AG10803 (cell line): ENCODE measurements at regions not wholly inside any gene's neighbourhood (a gene's known extent, or its start where the extent isn't known, plus 50 kb on each side); places are given as distances from the start of the nearest gene placed in this dataset.

ENCODE experiments used
- DNase-seq: peaks from one replicate; pipeline ENCODE4 v3.0.0; 2010; ENCODE audit warnings: low read depth
- H3K4me3 ChIP-seq: 2 replicates; pipeline ENCODE4 v1.5.1; 2011; ENCODE audit warnings: mild to moderate bottlenecking, low read length, control low read depth
- TF ChIP-seq, protein P1 (sequence below): conservative IDR thresholded peaks from 2 replicates; pipeline ENCODE4 v1.5.1; 2011; ENCODE audit warnings: mild to moderate bottlenecking, low read length, control low read depth, inconsistent platforms

DNA sequence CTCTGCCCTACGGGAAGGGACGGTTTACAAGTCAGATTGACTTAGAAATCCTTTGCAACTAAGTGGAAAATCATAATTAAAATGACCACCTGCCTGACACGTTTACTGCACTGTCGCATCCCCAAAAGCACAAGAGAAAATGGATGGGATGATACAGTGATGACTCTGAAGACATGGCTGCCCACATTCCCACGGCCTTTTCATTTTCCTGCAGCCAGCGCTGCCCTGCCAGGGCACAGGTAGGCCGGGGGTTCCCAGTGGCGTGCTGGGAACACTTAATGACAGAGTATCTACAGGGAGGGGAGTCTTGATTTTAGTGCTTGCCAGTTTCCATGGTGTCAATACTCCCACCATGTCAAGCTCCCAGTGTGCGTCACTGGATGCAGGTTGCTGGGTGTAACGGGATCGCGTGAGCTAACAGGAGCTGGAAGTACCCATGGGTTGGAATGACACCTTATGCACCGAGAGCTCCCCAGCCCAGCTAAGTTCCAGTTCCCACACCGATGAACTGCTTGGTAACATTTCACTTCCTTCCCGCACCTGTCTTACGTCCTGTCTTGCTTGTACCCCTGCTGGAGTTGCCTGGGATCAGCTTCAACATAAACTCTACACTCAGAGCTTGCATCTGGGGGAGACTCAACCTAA, 129.0 kb downstream of the ANKRD60 start:
- no peak overlapping the region for H3K4me3 ChIP-seq
- TF ChIP-seq, protein P1, sequence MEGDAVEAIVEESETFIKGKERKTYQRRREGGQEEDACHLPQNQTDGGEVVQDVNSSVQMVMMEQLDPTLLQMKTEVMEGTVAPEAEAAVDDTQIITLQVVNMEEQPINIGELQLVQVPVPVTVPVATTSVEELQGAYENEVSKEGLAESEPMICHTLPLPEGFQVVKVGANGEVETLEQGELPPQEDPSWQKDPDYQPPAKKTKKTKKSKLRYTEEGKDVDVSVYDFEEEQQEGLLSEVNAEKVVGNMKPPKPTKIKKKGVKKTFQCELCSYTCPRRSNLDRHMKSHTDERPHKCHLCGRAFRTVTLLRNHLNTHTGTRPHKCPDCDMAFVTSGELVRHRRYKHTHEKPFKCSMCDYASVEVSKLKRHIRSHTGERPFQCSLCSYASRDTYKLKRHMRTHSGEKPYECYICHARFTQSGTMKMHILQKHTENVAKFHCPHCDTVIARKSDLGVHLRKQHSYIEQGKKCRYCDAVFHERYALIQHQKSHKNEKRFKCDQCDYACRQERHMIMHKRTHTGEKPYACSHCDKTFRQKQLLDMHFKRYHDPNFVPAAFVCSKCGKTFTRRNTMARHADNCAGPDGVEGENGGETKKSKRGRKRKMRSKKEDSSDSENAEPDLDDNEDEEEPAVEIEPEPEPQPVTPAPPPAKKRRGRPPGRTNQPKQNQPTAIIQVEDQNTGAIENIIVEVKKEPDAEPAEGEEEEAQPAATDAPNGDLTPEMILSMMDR = no peak
- no peak for DNase-seq

DNA sequence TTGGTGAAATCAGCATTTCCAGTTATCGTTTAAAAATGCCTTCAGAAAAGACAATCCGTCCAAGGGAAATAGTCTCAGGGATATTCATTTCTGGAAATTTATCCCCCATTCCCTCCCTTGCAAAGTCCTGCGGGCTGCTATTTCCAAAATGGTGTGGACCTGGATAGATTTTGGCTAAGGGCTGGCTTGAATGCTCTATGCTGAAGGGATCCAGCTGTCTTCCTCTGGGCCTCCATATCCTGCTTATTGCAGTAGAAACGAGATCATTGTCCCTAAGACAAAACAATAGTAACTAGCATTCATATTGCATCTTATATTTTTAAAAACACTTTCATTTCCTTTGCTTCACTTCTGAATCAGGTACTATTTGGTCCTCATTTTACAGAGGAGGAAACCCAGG, 129.9 kb downstream of the ANKRD60 start:
- TF ChIP-seq, protein P1 = no peak
- H3K4me3 ChIP-seq = no peak overlapping the region
- no peak for DNase-seq

DNA sequence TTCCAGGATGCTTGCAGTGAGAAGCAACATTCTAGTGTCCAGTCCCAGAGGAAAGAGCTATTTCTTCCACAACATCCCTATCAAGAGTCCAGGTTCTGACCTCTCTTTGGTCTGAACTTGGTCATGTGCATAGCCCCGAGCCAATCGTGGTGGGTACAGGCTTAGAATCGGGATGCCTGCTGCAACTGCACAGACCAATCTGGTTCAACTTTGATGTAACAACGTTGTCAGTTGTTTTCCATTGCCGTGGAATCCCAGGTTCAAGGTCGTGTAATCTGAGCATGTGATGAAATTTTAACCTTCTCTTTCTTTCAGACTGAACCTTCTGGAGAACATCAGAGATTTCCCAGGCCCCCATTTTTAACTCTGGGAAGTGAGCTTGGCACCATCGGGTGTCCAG, 130.5 kb downstream of the ANKRD60 start:
- no peak for DNase-seq
- H3K4me3 ChIP-seq = no peak overlapping the region
- TF ChIP-seq, protein P1 = no peak

DNA sequence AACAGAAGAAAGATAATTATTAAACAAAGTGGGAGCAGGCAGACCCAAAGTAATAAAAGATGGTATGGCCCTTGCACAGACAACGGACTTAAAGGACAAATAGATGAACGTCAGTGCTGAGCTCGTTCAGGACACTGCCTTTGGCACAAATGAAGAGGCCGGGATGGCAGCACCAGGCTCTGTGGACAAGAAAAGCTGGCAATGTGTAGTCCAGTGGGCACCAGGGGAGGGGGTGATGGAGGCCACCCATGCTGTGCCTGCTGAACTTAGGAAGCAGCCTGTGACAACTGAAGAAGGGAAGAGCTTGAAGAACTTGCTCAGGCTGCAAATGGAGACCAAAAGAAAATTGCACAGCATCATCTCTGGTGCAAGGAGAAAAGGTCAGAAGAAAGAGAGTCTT, 131.0 kb downstream of the ANKRD60 start:
- DNase-seq = no peak
- no peak overlapping the region for H3K4me3 ChIP-seq
- TF ChIP-seq, protein P1 = no peak

DNA sequence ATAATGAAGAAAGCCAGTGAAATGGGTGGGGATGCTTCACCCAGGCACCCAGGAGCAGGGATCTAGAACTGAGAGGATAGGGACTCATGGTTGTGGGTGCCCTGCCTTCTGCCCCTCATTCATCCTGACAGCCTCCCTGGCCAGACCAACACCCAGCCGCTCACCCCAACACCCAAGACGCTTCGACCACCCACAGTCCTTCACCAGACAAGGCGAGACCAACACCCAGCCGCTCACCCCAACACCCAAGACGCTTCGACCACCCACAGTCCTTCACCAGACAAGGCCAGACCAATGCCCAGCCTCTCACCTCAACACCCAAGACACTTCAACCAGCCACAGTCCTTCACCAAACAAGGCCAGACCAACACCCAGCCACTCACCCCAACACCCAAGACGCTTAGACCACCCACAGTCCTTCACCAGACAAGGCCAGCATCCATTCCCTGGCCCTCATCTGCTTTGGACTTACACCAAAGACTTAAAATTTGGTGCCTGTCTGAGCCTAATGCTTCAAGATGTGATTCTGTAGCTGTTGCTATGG, 131.5 kb downstream of the ANKRD60 start:
- TF ChIP-seq, protein P1 = no peak
- no peak overlapping the region for H3K4me3 ChIP-seq
- no peak for DNase-seq

DNA sequence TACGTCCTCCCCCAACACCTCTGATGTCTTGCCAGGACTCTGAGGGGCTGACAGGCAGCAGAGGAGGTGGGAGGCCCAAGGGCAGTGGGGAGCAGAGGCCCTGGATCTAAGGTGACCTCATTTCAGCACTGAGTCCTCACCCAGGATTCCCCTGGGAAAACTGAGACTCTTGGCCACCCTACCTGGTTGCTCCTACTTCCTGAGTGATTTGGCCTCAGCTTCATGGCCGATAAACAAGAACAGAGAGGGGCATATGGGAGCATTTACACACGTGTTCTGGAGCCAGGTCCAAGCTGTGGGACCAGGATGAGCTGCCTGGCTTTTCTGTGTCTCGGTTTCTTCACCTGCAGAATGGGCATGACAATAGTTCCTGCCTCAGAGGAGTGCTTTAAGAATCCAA, 133.8 kb downstream of the ANKRD60 start:
- TF ChIP-seq, protein P1 = no peak
- no peak for DNase-seq
- H3K4me3 ChIP-seq = no peak overlapping the region

DNA sequence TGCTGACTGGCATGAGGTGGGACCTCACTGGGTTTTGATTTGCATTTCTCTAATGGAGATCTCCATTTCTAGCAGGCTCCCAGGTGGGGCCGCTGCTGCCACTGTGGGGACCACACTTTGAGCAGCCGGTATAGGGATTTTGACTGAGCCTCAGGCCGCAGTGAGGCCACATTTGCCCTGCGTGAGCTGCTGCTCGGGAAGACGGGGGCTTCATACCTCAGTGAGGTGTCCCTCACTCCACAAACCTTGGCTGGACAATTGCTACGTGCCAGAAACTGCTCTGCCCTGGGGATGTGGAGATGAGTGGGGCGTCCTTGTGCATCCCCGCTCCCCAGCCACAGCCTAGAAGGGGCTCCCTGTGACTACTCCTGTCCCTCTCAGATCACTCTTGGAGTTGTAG, 134.3 kb downstream of the ANKRD60 start:
- TF ChIP-seq, protein P1 = no peak
- DNase-seq = no peak

More for the DNA sequence above, 134.3 kb downstream of the ANKRD60 start:
- no peak overlapping the region for H3K4me3 ChIP-seq
